CD4-positive, alpha-beta T cell treated with Interleukin-21 for 1 hour (primary cell): ENCODE measurements at regions not wholly inside any gene's neighbourhood (a gene's known extent, or its start where the extent isn't known, plus 50 kb on each side); places are given as distances from the start of the nearest gene placed in this dataset.

Experiments used
- DNase-seq: peaks from one replicate; pipeline ENCODE4 v3.0.0-alpha.2; 2020

GRCh38 chr1:58862728-58863385 lies 79.0 kb upstream of the JUN start:
- no peak for DNase-seq

GRCh38 chr1:58864654-58865053 lies 80.8 kb upstream of the JUN start:
- no peak for DNase-seq

GRCh38 chr1:58866578-58866977 lies 82.7 kb upstream of the JUN start:
- no peak for DNase-seq

- no peak for DNase-seq
Measured at GRCh38 chr1:58869638-58870297, 85.9 kb upstream of the JUN start.

GRCh38 chr1:58870298-58870676 lies 86.4 kb upstream of the JUN start:
- DNase-seq: no peak

- DNase-seq: no peak
Measured at GRCh38 chr1:58874342-58874741, 90.5 kb upstream of the JUN start.

GRCh38 chr1:58874757-58875755 lies 91.2 kb upstream of the JUN start:
- no peak for DNase-seq

GRCh38 chr1:58879464-58879863 lies 95.6 kb upstream of the JUN start:
- no peak for DNase-seq

- no peak for DNase-seq
Measured at GRCh38 chr1:58880592-58880991, 96.7 kb upstream of the JUN start.

GRCh38 chr1:58881471-58881994 lies 97.7 kb upstream of the JUN start:
- no peak for DNase-seq

GRCh38 chr1:58882322-58882948 lies 98.6 kb upstream of the JUN start:
- DNase-seq: no peak

GRCh38 chr1:58883037-58883887 lies 99.4 kb upstream of the JUN start:
- DNase-seq: no peak

GRCh38 chr1:58883888-58884482 lies 100.1 kb upstream of the JUN start:
- no peak for DNase-seq

GRCh38 chr1:58884706-58885661 lies 101.1 kb upstream of the JUN start:
- no peak for DNase-seq

GRCh38 chr1:58885998-58886397 lies 102.2 kb upstream of the JUN start:
- DNase-seq: peak; percentile 42

- DNase-seq: no peak
Measured at GRCh38 chr1:58886611-58887010, 102.8 kb upstream of the JUN start.

GRCh38 chr1:58887059-58887458 lies 103.2 kb upstream of the JUN start:
- no peak for DNase-seq

- no peak for DNase-seq
Measured at GRCh38 chr1:58888833-58889232, 105.0 kb upstream of the JUN start.

GRCh38 chr1:58890113-58890512 lies 106.3 kb upstream of the JUN start:
- no peak for DNase-seq

- no peak for DNase-seq
Measured at GRCh38 chr1:58890609-58891008, 106.8 kb upstream of the JUN start.
